Liver (tissue), 3 donors: ENCODE measurements at regions not wholly inside any gene's neighbourhood (a gene's known extent, or its start where the extent isn't known, plus 50 kb on each side); places are given as distances from the start of the nearest gene placed in this dataset.

ENCODE experiments used
- FOXA1 ChIP-seq: IDR thresholded peaks from 2 replicates; pipeline ENCODE4 v1.6.1; 2016; ENCODE audit warnings: antibody characterized with exemption
- SP1 ChIP-seq: IDR thresholded peaks from 2 replicates; pipeline ENCODE4 v1.6.1; 2018; ENCODE audit warnings: antibody characterized with exemption, mild to moderate bottlenecking
- TF ChIP-seq, protein P1 (sequence below): fragments of 150-350 bp; IDR thresholded peaks from 2 replicates; pipeline ENCODE4 v1.5.1; 2017; ENCODE audit warnings: improper control_type of control experiment, low read depth, low read length; ENCODE audit not compliant: missing input control
- TF ChIP-seq, protein P2 (sequence below): IDR thresholded peaks from 2 replicates; pipeline ENCODE4 v1.6.1; 2016; ENCODE audit warnings: antibody characterized with exemption
- TF ChIP-seq, protein P3 (sequence below): IDR thresholded peaks from 2 replicates; pipeline ENCODE4 v1.6.1; 2016; ENCODE audit warnings: antibody characterized with exemption
- donor health status: healthy.
- donor health status: healthy.

DNA sequence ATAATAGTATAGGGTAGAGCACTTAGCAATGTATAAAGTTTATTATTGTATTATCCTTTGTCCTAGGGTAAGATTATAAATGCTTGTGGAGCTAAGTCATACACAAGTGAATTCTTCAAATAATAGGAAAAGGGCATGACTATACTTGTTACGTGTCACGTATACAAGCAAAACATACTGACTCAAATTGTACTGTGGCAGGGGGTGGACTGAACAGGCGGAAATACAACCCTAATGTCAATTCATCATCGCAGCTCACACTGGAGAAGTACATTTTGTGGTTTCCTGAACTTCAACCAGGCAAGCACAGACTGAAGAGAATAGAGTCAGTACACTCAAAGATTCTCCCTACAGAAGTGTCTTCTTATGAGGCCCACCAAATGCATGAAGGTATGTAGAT, 201.0 kb downstream of the MBD2 start:
- TF ChIP-seq, protein P1, sequence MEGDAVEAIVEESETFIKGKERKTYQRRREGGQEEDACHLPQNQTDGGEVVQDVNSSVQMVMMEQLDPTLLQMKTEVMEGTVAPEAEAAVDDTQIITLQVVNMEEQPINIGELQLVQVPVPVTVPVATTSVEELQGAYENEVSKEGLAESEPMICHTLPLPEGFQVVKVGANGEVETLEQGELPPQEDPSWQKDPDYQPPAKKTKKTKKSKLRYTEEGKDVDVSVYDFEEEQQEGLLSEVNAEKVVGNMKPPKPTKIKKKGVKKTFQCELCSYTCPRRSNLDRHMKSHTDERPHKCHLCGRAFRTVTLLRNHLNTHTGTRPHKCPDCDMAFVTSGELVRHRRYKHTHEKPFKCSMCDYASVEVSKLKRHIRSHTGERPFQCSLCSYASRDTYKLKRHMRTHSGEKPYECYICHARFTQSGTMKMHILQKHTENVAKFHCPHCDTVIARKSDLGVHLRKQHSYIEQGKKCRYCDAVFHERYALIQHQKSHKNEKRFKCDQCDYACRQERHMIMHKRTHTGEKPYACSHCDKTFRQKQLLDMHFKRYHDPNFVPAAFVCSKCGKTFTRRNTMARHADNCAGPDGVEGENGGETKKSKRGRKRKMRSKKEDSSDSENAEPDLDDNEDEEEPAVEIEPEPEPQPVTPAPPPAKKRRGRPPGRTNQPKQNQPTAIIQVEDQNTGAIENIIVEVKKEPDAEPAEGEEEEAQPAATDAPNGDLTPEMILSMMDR, result no peak
- TF ChIP-seq, protein P2, sequence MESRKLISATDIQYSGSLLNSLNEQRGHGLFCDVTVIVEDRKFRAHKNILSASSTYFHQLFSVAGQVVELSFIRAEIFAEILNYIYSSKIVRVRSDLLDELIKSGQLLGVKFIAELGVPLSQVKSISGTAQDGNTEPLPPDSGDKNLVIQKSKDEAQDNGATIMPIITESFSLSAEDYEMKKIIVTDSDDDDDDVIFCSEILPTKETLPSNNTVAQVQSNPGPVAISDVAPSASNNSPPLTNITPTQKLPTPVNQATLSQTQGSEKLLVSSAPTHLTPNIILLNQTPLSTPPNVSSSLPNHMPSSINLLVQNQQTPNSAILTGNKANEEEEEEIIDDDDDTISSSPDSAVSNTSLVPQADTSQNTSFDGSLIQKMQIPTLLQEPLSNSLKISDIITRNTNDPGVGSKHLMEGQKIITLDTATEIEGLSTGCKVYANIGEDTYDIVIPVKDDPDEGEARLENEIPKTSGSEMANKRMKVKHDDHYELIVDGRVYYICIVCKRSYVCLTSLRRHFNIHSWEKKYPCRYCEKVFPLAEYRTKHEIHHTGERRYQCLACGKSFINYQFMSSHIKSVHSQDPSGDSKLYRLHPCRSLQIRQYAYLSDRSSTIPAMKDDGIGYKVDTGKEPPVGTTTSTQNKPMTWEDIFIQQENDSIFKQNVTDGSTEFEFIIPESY, result no peak
- TF ChIP-seq FOXA1, result no peak
- TF ChIP-seq, protein P3, sequence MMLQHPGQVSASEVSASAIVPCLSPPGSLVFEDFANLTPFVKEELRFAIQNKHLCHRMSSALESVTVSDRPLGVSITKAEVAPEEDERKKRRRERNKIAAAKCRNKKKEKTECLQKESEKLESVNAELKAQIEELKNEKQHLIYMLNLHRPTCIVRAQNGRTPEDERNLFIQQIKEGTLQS, result no peak
- no peak for TF ChIP-seq SP1
